ENCODE measurements at regions not wholly inside any gene's neighbourhood (a gene's known extent, or its start where the extent isn't known, plus 50 kb on each side); places are given as distances from the start of the nearest gene placed in this dataset.

GRCh38 chr12:91913124-91913523 lies 232.5 kb downstream of the BTG1 start:
- no peak for TF ChIP-seq CTCF (IDR thresholded peaks at IDR 0.05; ENCODE audit: insufficient read depth, low read length, poor library complexity, severe bottlenecking)
- TF ChIP-seq EZH2phosphoT487 (conservative IDR thresholded peaks at IDR 0.05; ENCODE audit: low read length): no peak

Data from SU-DHL-6 (cell line).